Panc1 (cell line): ENCODE measurements at regions not wholly inside any gene's neighbourhood (a gene's known extent, or its start where the extent isn't known, plus 50 kb on each side); places are given as distances from the start of the nearest gene placed in this dataset.

ENCODE experiments used
- ATAC-seq: fragments of 200-7000 bp; cut with Tn5 transposase; 2 replicates; pipeline ENCODE4 v1.9.1; 2020; ENCODE audit warnings: mild to moderate bottlenecking, moderate library complexity
- BruUV-seq: library from RNA; stranded (reverse); fragments of 400-500 nt; replicated peaks from 2 replicates; lab custom pipeline; 2021; lab: Mats Ljungman, UMichigan
- CTCF ChIA-PET: fragments of 300-600 bp; sonication (Branson Sonifier 250); formaldehyde crosslinking; loops from one replicate; lab custom pipeline; 2022; ENCODE audit warnings: antibody characterized with exemption; lab: Charles Lee
- POLR2A ChIA-PET: fragments of 300-600 bp; sonication (Branson Sonifier 250); formaldehyde crosslinking; loops from one replicate; lab custom pipeline; 2022; ENCODE audit warnings: antibody characterized with exemption; lab: Charles Lee
- DNase-seq: peaks from one replicate; pipeline ENCODE4 v3.0.0-alpha.2; 2010; ENCODE audit warnings: low read depth, low spot score
- H3K27ac ChIP-seq: 2 replicates; pipeline ENCODE4 v1.5.1; 2011; ENCODE audit warnings: mild to moderate bottlenecking, low read length, inconsistent platforms
- H3K27me3 ChIP-seq: fragments of 200-500 bp; sonication (Bioruptor generic); 2 replicates; pipeline ENCODE4 v1.6.0; 2014; ENCODE audit warnings: low read length, inconsistent platforms; ENCODE audit not compliant: control insufficient read depth, insufficient read depth
- H3K36me3 ChIP-seq: fragments of 200-500 bp; sonication (Bioruptor generic); 2 replicates; pipeline ENCODE4 v1.5.1; 2014; ENCODE audit warnings: inconsistent platforms, mild to moderate bottlenecking, low read length, moderate library complexity; ENCODE audit not compliant: control insufficient read depth, insufficient read depth
- H3K4me1 ChIP-seq: 2 replicates; pipeline ENCODE4 v1.5.1; 2011; ENCODE audit warnings: inconsistent platforms, mild to moderate bottlenecking, low read length, moderate library complexity; ENCODE audit not compliant: control insufficient read depth, insufficient read depth
- H3K4me3 ChIP-seq, 2 experiments: 2 replicates each; pipeline ENCODE4 v1.5.1; 2011 to 2012; ENCODE audit warnings: low read depth in 2 of 2, low read length in 2 of 2, mild to moderate bottlenecking in 2 of 2, inconsistent platforms in 1 of 2, moderate library complexity in 1 of 2
- H3K9me3 ChIP-seq: fragments of 200-500 bp; sonication (Bioruptor generic); 2 replicates; pipeline ENCODE4 v1.5.1; 2014; ENCODE audit warnings: low read depth, mild to moderate bottlenecking, inconsistent platforms, low read length, moderate library complexity; ENCODE audit not compliant: control insufficient read depth, insufficient read depth
- POLR2AphosphoS5 ChIP-seq: IDR thresholded peaks from 2 replicates; pipeline ENCODE4 v1.6.1; 2012; ENCODE audit warnings: mild to moderate bottlenecking, low read depth, low read length, moderate library complexity
- SIN3A ChIP-seq: IDR thresholded peaks from 2 replicates; pipeline ENCODE4 v1.6.1; 2012; ENCODE audit warnings: low read depth, mild to moderate bottlenecking, low read length, moderate library complexity, borderline replicate concordance; ENCODE audit not compliant: insufficient read depth
- TCF7L2 ChIP-seq: IDR thresholded peaks from 2 replicates; pipeline ENCODE4 v1.6.1; 2011; ENCODE audit warnings: mild to moderate bottlenecking, low read depth, low read length, inconsistent platforms
- in situ Hi-C: cut with HindIII; loops from 2 replicates; pipeline ENCODE4 v1.10.0; 2016; ENCODE audit warnings: low sequenced_read_pairs, low pct_unique_long_range_greater_than_20kb
- intact Hi-C: fragments of 100-400 bp; cut with micrococcal nuclease; formaldehyde crosslinking; loops from one replicate; pipeline ENCODE4 v1.10.0; 2022; ENCODE audit not compliant: unreplicated experiment
- TF ChIP-seq, protein P1 (sequence below), 2 experiments: IDR thresholded peaks; 2 replicates each; pipeline ENCODE4 v1.6.1; 2011 to 2012; ENCODE audit warnings: low read depth in 2 of 2, control low read depth in 1 of 2, low read length in 1 of 2, mild to moderate bottlenecking in 1 of 2, moderate library complexity in 1 of 2; ENCODE audit not compliant: insufficient read depth in 1 of 2
- TF ChIP-seq, protein P2 (sequence below): fragments of 450-650 bp; IDR thresholded peaks from 2 replicates; pipeline ENCODE4 v1.5.1; 2017; ENCODE audit warnings: mild to moderate bottlenecking

DNA sequence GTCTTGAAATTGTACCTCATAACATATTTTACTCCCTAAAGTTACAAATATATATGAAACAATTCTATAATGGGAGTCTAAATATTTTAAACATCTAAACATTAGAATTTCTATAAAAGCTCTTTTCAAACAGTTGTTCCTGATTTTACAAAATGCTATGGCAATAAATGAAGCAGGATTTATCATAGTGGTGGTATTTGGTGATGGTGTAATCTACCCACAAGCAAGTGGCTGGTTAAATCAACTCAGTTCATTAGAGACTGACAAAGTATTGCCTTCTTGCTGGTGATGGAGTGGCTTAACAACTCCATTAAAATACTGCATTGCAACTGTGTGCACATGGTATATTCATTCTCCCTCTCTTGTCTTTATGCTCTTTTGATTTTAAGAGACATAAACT, 138.9 kb downstream of the PMAIP1 start:
- TF ChIP-seq, protein P1, sequence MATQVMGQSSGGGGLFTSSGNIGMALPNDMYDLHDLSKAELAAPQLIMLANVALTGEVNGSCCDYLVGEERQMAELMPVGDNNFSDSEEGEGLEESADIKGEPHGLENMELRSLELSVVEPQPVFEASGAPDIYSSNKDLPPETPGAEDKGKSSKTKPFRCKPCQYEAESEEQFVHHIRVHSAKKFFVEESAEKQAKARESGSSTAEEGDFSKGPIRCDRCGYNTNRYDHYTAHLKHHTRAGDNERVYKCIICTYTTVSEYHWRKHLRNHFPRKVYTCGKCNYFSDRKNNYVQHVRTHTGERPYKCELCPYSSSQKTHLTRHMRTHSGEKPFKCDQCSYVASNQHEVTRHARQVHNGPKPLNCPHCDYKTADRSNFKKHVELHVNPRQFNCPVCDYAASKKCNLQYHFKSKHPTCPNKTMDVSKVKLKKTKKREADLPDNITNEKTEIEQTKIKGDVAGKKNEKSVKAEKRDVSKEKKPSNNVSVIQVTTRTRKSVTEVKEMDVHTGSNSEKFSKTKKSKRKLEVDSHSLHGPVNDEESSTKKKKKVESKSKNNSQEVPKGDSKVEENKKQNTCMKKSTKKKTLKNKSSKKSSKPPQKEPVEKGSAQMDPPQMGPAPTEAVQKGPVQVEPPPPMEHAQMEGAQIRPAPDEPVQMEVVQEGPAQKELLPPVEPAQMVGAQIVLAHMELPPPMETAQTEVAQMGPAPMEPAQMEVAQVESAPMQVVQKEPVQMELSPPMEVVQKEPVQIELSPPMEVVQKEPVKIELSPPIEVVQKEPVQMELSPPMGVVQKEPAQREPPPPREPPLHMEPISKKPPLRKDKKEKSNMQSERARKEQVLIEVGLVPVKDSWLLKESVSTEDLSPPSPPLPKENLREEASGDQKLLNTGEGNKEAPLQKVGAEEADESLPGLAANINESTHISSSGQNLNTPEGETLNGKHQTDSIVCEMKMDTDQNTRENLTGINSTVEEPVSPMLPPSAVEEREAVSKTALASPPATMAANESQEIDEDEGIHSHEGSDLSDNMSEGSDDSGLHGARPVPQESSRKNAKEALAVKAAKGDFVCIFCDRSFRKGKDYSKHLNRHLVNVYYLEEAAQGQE (IDR thresholded peaks at IDR 0.05; ENCODE audit: insufficient read depth in 1 of 2, low read depth in 2 of 2, low read length in 1 of 2), result no peak
- TF ChIP-seq, protein P2, sequence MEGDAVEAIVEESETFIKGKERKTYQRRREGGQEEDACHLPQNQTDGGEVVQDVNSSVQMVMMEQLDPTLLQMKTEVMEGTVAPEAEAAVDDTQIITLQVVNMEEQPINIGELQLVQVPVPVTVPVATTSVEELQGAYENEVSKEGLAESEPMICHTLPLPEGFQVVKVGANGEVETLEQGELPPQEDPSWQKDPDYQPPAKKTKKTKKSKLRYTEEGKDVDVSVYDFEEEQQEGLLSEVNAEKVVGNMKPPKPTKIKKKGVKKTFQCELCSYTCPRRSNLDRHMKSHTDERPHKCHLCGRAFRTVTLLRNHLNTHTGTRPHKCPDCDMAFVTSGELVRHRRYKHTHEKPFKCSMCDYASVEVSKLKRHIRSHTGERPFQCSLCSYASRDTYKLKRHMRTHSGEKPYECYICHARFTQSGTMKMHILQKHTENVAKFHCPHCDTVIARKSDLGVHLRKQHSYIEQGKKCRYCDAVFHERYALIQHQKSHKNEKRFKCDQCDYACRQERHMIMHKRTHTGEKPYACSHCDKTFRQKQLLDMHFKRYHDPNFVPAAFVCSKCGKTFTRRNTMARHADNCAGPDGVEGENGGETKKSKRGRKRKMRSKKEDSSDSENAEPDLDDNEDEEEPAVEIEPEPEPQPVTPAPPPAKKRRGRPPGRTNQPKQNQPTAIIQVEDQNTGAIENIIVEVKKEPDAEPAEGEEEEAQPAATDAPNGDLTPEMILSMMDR, result no peak
- TF ChIP-seq SIN3A (no peak), TCF7L2 (no peak), POLR2AphosphoS5 (no peak)
- ATAC-seq (no peak), DNase-seq (no peak)
- POLR2A ChIA-PET, result no interaction called here
- CTCF ChIA-PET, result no interaction called here
- H3K9me3 ChIP-seq, result no peaks in the 10 kb centered on the region
- no peak overlapping the region for H3K4me3 ChIP-seq
- H3K4me1 ChIP-seq, result no peaks in the 10 kb centered on the region
- in situ Hi-C loops (no loop called here), intact Hi-C loops (no loop called here)
- no TSS peak for BruUV-seq
- H3K36me3 ChIP-seq, result no peaks in the 10 kb centered on the region
- no peaks in the 10 kb centered on the region for H3K27me3 ChIP-seq
- no peak overlapping the region for H3K27ac ChIP-seq

DNA sequence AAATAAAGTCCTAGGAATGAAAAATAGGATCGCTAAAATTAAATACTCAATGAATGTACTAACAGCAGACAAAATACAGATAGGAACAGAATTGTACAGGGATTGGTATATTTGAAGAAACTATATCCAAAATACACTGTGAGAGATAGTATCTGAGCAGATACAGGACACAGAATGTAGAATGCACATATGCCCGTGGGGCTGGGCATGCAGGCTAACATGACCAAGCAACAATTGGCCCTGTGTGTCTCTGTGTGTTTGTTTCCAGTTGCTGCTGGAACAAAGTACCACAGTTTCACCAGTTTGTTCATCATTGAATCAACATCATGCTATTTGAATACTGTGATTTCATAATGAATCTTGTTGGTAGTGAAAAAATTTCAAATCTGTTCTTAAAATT, 127.6 kb downstream of the PMAIP1 start:
- CTCF ChIA-PET, result no interaction called here
- in situ Hi-C loops, result no loop called here
- H3K27me3 ChIP-seq, result no peaks in the 10 kb centered on the region
- POLR2A ChIA-PET, result no interaction called here
- no TSS peak for BruUV-seq
- no peak for ATAC-seq
- no peaks in the 10 kb centered on the region for H3K9me3 ChIP-seq
- H3K4me3 ChIP-seq, result no peak overlapping the region
- H3K27ac ChIP-seq, result no peak overlapping the region
- H3K36me3 ChIP-seq, result no peaks in the 10 kb centered on the region
- intact Hi-C loops, result no loop called here
- H3K4me1 ChIP-seq, result no peaks in the 10 kb centered on the region
- TF ChIP-seq POLR2AphosphoS5, result no peak
- no peak for TF ChIP-seq TCF7L2
- TF ChIP-seq SIN3A, result no peak
- TF ChIP-seq, protein P2, result no peak
- TF ChIP-seq, protein P1 (IDR thresholded peaks at IDR 0.05; ENCODE audit: insufficient read depth in 1 of 2, low read depth in 2 of 2, low read length in 1 of 2), result no peak
- DNase-seq, result no peak
